LNCAP (cell line): ENCODE measurements at regions not wholly inside any gene's neighbourhood (a gene's known extent, or its start where the extent isn't known, plus 50 kb on each side); places are given as distances from the start of the nearest gene placed in this dataset.

Experiments
- TF ChIP-seq, protein P1 (sequence below): fragments of 450-650 bp; IDR thresholded peaks from 2 replicates; pipeline ENCODE4 v1.5.1; 2017; ENCODE audit warnings: mild to moderate bottlenecking

- TF ChIP-seq, protein P1, sequence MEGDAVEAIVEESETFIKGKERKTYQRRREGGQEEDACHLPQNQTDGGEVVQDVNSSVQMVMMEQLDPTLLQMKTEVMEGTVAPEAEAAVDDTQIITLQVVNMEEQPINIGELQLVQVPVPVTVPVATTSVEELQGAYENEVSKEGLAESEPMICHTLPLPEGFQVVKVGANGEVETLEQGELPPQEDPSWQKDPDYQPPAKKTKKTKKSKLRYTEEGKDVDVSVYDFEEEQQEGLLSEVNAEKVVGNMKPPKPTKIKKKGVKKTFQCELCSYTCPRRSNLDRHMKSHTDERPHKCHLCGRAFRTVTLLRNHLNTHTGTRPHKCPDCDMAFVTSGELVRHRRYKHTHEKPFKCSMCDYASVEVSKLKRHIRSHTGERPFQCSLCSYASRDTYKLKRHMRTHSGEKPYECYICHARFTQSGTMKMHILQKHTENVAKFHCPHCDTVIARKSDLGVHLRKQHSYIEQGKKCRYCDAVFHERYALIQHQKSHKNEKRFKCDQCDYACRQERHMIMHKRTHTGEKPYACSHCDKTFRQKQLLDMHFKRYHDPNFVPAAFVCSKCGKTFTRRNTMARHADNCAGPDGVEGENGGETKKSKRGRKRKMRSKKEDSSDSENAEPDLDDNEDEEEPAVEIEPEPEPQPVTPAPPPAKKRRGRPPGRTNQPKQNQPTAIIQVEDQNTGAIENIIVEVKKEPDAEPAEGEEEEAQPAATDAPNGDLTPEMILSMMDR = no peak
These were observed 60.1 kb upstream of the CCZ1B start for GRCh38 chr7:6886198-6886597.

DNA sequence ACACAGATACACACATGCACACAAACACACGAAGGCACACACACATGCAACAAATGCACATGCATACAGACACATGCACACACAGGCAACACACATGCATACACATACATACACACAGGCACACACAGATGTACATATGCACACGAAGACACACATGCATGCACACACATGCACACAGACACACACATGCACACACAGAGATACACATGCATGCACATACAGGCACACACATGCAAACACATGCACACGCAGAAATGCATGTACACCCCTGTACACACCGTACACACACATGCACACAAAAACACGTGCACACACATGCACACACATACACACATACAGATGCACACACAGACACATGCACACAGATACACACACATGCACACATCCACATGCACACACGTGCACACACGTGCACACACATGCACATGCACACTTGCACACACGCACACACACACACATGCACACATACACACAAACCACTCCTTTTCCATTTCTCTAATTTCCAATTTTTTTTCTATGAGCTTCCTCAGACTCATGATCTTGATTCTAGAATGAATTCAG lies 63.3 kb upstream of the CCZ1B start:
- TF ChIP-seq, protein P1 = no peak

DNA sequence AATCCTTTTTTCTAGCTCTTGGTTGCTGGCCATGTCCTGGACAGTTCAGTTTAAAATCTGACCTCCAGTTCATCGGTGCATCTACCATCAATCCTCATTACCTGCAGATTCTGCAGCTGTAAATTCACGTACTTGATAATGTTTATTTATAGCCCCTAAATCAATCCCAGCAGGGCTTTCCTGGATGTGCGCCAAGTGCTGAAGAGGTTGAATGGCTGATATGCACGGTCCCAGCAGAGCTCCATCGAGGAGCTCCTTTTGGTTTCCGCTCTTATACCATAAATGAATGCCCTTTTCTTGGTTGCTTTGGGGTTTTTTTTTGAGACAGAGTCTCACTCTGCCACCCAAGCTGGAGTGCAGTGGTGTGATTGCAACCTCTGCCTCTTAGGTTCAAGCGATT lies 91.2 kb upstream of the CCZ1B start:
- TF ChIP-seq, protein P1 = no peak

DNA sequence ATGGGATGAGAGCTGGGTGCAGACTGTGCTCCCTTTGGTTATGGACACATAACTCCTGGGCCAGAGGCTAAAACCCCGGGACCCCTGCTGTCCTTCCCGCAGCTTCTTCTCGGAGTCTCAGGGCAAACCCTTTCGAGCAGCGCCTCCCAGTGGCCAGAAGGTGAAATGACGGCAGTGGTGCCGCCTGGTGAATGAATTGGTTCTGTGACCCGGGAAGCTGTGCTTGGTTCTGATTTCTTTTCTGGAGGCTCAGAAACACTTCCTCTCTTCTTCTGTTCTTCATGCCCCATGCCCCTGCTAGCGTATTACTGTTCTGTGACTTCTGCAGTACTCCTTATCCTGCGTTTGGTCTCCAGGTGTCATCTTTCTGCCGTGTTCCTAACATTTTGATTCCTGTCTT lies 104.7 kb upstream of the CCZ1B start:
- TF ChIP-seq, protein P1 = peak; percentile 91

DNA sequence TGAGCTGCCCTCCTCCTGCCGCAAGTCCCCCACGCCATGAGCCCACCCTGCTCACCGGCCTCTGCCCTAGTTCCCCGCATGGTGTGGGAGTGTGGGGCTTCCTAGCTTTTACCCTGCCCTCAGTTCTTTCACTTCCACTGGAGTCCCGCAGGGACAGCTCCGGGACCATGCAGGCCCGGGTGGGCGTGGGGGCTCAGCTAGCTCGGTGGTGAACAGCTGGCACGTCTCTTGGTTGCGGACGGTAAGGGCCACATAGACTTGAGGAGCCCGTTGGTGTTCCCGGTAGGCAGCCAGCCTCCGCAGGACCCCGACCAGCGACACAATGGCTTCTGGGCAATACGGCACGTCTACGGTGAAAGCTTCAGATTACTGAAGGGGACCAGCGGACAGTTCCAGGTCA lies 108.9 kb upstream of the CCZ1B start:
- TF ChIP-seq, protein P1 = no peak

- TF ChIP-seq, protein P1 = peak; percentile 62
These were observed 112.2 kb upstream of the CCZ1B start for GRCh38 chr7:6938284-6938683.

- TF ChIP-seq, protein P1 = peak; percentile 69
These were observed 127.2 kb upstream of the CCZ1B start for GRCh38 chr7:6953138-6953797.

DNA sequence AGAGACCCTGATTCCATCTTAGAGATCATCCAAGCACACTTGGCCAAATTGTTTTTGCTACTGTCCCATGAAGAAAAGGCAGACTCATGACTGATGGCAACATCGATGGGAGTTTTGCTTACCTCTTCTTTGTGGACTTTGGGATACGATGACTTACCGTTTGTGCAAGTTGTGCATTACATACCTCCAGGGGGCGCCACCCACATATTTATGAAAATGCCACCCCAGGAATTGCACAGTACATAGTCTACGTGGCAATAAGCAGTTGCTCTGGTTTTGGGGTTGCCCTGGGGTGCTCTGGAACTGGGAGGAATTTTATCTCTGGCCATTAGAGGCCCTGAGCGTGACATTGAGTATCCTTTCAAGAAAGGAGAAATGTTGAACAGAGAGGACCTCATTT lies 139.0 kb upstream of the CCZ1B start:
- TF ChIP-seq, protein P1 = peak; percentile 62
